ENCODE measurements at regions not wholly inside any gene's neighbourhood (a gene's known extent, or its start where the extent isn't known, plus 50 kb on each side); places are given as distances from the start of the nearest gene placed in this dataset.

DNA sequence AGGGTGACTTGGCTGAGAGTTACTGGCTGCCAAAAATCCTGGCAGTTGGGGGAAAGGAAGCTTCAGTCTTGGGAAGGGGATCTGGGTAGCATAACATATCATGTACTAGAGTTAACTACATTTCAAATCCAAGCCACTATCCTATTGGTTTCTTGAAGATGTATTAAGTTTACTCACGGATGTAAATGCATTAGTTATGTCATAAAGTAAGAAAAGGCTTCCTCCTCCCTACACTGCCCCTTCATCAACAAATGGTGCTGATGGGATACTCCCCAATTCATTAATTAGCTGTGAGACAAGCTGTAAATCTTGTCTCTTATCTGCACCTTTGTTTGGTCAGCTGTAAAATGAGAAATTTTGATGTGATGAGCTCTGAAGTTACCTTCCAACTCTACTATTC lies 150.1 kb upstream of the SOX5 start:
- Histone ChIP-seq H3K9ac (ENCODE audit: low read depth, low read length) (no peak overlapping the region), H3K9me3 (ENCODE audit: control insufficient read depth, insufficient read depth, low read length) (no peaks in the 10 kb centered on the region), H3K4me1 (ENCODE audit: insufficient read depth, low read length) (no peaks in the 10 kb centered on the region), H3K36me3 (ENCODE audit: insufficient read depth, low read length) (no peaks in the 10 kb centered on the region)

DNA sequence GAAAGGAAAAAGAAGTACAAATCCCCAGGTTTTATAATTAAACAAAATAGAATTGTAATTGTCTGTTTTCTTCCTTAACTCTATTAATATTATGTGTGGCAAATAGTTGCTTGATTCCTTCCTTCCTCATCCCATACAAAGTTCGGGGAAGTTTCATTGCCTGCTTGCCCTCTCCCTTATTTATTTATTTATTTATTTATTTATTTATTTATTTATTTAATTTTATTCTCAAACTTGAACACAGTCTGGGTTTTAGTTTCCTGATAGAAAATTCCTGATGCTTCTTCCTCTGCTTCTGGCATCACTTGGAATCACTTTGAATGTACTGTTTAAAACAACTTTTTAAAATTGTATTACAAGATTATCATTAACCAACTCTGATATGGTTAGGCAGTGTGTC lies 145.8 kb upstream of the SOX5 start:
- no peak overlapping the region for H3K9ac ChIP-seq (ENCODE audit: low read depth, low read length)
- no peaks in the 10 kb centered on the region for H3K36me3 ChIP-seq (ENCODE audit: insufficient read depth, low read length)
- peaks cover 5% of the 10 kb centered on the region; the same call in 1 of the 2 replicates for H3K4me1 ChIP-seq (ENCODE audit: insufficient read depth, low read length)
- no peaks in the 10 kb centered on the region for H3K9me3 ChIP-seq (ENCODE audit: control insufficient read depth, insufficient read depth, low read length)

DNA sequence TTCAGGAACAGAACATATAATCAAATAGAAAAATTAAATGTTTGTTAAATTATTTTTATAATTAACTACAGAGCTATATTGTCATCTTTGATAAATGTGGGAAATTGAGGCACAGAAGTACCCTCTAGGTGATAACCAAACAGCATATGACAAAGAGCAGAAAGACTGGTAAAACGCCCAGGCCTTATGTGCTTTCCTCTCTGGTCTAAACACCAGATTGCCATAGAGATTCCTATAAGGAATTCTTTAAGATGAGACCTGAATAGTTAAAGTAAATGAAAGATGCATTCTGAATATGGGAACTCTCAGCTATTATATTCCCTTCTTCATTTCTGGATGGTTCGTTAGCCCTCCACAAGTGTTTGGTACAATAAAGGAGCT lies 140.0 kb upstream of the SOX5 start:
- no peaks in the 10 kb centered on the region for H3K9me3 ChIP-seq (ENCODE audit: control insufficient read depth, insufficient read depth, low read length)
- peaks cover 8% of the 10 kb centered on the region; the same call in 1 of the 2 replicates for H3K4me1 ChIP-seq (ENCODE audit: insufficient read depth, low read length)
- H3K9ac ChIP-seq (ENCODE audit: low read depth, low read length), result no peak overlapping the region
- no peaks in the 10 kb centered on the region for H3K36me3 ChIP-seq (ENCODE audit: insufficient read depth, low read length)

DNA sequence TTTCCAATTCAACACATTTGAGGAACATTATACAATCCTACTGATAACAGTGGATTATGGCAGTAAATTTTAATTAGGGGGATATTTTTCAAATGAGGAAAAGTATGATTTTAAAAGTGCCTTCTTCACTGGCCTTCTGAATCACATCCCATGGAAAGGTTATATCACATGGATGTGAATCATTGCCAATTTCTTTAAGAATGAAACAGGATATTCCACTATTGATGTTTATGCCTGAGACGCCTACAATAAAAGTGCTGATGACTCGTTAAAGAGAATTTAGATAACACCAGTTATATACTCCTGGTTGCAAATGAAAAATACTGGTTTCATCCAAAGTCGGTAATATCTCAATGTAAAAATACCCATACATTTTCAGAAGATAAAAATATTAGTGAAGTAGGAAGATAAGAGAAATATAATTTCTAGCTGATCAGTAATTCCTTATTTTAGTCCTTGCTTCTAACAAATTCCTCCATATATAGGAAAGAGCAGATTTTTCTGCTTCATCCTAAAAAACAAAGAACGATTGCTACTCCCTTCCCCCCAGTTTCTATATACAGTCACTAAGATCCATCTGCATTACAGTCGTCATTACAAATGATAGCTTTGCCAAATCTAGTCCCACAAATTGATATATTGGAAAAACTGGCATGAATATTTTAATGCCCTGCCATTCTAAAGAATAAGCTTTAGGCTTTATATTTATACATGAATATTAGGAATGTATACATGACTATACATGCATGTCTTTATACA lies 139.5 kb upstream of the SOX5 start:
- Histone ChIP-seq H3K9ac (ENCODE audit: low read depth, low read length) (no peak overlapping the region), H3K4me1 (ENCODE audit: insufficient read depth, low read length) (peaks cover 8% of the 10 kb centered on the region; the same call in 1 of the 2 replicates), H3K9me3 (ENCODE audit: control insufficient read depth, insufficient read depth, low read length) (no peaks in the 10 kb centered on the region), H3K36me3 (ENCODE audit: insufficient read depth, low read length) (no peaks in the 10 kb centered on the region)

DNA sequence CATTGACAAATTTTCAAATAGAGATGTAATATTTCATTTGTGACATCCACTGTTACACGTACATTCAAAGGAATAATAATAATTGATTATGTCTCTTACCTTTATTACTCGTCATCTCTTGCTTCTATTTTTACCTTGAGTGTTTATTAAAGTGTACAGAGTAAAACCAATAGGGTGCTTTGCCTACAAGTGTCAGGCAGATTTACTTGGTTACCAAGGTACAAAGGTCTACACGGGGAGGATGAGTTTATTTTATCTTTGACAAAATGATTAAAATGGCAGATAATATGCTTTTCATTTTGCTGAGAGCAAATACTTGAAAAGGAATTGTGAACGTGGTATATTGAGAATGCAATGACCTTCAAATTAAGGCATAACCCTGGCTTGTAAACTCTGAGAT lies 137.8 kb upstream of the SOX5 start:
- H3K9me3 ChIP-seq (ENCODE audit: control insufficient read depth, insufficient read depth, low read length), result no peaks in the 10 kb centered on the region
- H3K4me1 ChIP-seq (ENCODE audit: insufficient read depth, low read length), result peaks cover 8% of the 10 kb centered on the region; the same call in 1 of the 2 replicates
- H3K9ac ChIP-seq (ENCODE audit: low read depth, low read length), result no peak overlapping the region
- H3K36me3 ChIP-seq (ENCODE audit: insufficient read depth, low read length), result no peaks in the 10 kb centered on the region

DNA sequence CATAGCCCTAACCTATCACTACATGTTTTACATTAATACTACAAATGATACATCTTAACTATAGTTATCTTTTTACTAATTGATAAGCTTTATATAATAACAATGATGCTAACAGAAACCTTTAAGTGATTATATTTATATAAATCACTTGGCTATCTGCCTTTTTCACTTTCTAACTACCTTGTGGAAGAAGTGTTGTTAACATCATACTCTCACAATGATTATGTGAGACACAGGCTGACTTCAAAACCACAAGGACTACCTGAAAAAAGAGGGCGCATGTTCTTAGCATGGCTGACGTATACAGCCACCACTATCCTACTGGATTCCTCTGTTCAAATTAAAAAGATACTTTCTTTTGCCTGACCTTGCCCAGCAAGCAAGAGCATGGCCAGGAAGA lies 135.3 kb upstream of the SOX5 start:
- Histone ChIP-seq H3K36me3 (ENCODE audit: insufficient read depth, low read length) (no peaks in the 10 kb centered on the region), H3K4me1 (ENCODE audit: insufficient read depth, low read length) (peaks cover 3% of the 10 kb centered on the region; the same call in 1 of the 2 replicates), H3K9me3 (ENCODE audit: control insufficient read depth, insufficient read depth, low read length) (no peaks in the 10 kb centered on the region), H3K9ac (ENCODE audit: low read depth, low read length) (no peak overlapping the region)

DNA sequence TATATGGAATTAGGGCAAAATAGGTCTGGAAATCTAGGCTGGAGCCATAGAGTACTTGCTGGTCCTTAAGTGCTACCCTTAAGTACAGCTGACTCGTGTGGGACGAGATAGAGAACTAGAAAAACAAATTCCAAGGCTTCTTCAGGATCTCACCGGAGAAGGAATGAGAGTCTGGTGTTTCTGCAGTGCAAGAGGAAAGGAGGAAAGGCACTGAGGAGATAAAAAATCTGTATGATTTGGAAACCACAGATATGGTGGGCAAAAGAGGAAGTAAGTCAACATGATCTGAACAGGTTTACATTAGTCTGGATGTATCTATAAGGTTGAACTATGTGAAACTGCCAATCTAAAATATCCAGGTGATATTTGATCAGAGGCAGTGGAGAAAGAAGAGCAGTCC lies 134.4 kb upstream of the SOX5 start:
- Histone ChIP-seq H3K9me3 (ENCODE audit: control insufficient read depth, insufficient read depth, low read length) (no peaks in the 10 kb centered on the region), H3K4me1 (ENCODE audit: insufficient read depth, low read length) (peaks cover 3% of the 10 kb centered on the region; the same call in 1 of the 2 replicates), H3K9ac (ENCODE audit: low read depth, low read length) (no peak overlapping the region), H3K36me3 (ENCODE audit: insufficient read depth, low read length) (no peaks in the 10 kb centered on the region)

DNA sequence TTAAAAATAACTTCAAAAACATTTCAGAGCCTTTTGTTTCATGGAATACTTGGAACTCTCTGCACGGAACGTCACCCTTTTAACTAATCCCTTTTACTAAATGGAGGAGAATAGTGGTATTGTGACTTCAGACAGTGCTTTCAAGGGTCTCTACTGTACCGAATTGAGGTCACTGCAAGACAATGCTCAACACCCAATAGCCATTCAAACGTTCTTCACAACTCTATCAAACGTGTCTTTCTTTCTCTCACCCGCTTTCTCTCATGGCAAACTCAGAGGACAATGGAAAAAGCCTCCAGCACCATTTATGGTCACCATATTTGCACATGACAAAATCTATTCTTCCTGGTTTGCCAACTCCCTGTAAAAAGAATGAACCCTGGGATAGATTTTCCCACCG lies 132.1 kb upstream of the SOX5 start:
- peaks cover 8% of the 10 kb centered on the region for H3K4me1 ChIP-seq (ENCODE audit: insufficient read depth, low read length)
- no peaks in the 10 kb centered on the region for H3K9me3 ChIP-seq (ENCODE audit: control insufficient read depth, insufficient read depth, low read length)
- H3K36me3 ChIP-seq (ENCODE audit: insufficient read depth, low read length), result no peaks in the 10 kb centered on the region
- H3K9ac ChIP-seq (ENCODE audit: low read depth, low read length), result no peak overlapping the region

DNA sequence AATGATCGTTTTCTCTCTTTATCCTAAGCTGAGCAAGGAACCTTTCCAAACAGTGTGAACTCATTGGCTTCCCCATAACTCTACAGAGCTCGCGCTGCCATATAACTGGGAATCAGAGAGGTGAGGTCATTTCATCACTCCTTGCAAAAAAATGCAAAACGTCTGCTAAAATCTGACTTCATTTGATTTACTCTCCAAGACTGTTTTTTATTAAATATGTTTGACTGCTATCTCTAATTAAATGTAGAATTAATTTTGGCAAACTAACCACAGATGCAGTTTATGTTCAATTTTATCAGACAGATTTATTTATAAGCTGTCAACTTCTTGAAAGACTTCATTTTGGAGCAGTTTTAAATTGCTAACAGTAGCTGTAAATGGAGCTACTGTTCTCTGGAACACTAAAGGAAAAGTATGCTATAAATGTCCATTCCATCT lies 131.6 kb upstream of the SOX5 start:
- no peak overlapping the region for H3K9ac ChIP-seq (ENCODE audit: low read depth, low read length)
- H3K36me3 ChIP-seq (ENCODE audit: insufficient read depth, low read length), result no peaks in the 10 kb centered on the region
- no peaks in the 10 kb centered on the region for H3K9me3 ChIP-seq (ENCODE audit: control insufficient read depth, insufficient read depth, low read length)
- peaks cover 10% of the 10 kb centered on the region for H3K4me1 ChIP-seq (ENCODE audit: insufficient read depth, low read length)

DNA sequence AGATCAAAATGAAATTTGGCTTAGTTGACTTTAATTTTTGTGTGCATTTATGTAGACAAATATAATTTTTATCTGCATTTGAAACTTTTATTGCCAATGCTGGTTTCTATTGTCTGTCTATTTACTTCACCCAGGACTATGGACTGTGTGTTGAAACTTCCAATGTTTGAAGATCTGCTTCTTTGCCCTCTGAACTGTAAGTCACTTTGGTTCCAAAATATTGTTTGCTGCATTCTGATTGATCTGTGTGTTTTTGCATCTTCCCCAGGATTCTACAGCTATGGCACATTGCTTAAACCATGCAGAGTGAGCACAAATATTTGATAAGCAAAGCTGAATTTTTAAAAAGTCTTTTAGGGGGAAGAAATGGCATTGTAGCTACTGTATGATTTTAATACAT lies 131.0 kb upstream of the SOX5 start:
- Histone ChIP-seq H3K36me3 (ENCODE audit: insufficient read depth, low read length) (no peaks in the 10 kb centered on the region), H3K4me1 (ENCODE audit: insufficient read depth, low read length) (peaks cover 15% of the 10 kb centered on the region), H3K9ac (ENCODE audit: low read depth, low read length) (no peak overlapping the region), H3K9me3 (ENCODE audit: control insufficient read depth, insufficient read depth, low read length) (no peaks in the 10 kb centered on the region)

DNA sequence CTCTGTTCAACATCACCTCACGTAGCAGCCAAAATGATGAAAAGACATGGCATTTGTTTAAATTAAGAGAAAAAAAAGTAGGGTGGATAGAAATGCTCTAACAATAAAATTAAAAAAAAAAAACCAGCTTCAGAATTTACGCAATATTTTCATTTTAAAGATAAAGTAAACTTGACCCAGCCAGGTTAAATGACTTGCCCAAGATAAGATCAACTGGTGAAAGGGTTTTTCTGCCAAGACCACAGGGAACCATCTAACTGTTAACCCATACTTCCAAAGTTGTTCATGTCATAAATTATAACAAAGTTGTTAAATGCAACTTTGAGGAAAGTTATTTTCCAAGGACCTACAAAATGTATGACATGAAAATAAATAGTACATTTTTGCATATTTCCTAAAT lies 129.6 kb upstream of the SOX5 start:
- no peaks in the 10 kb centered on the region for H3K9me3 ChIP-seq (ENCODE audit: control insufficient read depth, insufficient read depth, low read length)
- H3K9ac ChIP-seq (ENCODE audit: low read depth, low read length), result no peak overlapping the region
- H3K4me1 ChIP-seq (ENCODE audit: insufficient read depth, low read length), result peaks cover 12% of the 10 kb centered on the region
- no peaks in the 10 kb centered on the region for H3K36me3 ChIP-seq (ENCODE audit: insufficient read depth, low read length)

DNA sequence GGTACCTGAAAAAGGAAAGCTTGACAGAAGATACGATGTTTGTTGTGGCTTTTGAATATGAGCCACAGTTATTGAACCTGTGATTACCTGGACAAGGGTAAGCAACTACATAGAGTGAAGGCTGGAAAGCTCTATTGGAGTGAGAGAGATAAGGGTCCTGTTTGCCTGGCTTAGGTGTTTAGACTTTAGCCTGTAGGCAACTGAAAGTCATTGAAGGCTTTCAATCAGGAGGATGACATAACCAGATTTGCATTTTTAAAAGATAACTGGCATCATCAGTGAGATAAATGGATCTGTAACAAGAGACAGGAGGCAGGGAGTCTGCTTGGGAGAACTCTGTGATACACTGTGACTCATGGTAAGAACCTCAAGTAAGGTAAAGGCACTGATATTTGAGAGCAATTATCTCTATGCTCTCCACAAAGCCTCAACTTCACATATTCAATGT lies 128.9 kb upstream of the SOX5 start:
- no peak overlapping the region for H3K9ac ChIP-seq (ENCODE audit: low read depth, low read length)
- H3K4me1 ChIP-seq (ENCODE audit: insufficient read depth, low read length), result peaks cover 12% of the 10 kb centered on the region
- no peaks in the 10 kb centered on the region for H3K36me3 ChIP-seq (ENCODE audit: insufficient read depth, low read length)
- H3K9me3 ChIP-seq (ENCODE audit: control insufficient read depth, insufficient read depth, low read length), result no peaks in the 10 kb centered on the region

DNA sequence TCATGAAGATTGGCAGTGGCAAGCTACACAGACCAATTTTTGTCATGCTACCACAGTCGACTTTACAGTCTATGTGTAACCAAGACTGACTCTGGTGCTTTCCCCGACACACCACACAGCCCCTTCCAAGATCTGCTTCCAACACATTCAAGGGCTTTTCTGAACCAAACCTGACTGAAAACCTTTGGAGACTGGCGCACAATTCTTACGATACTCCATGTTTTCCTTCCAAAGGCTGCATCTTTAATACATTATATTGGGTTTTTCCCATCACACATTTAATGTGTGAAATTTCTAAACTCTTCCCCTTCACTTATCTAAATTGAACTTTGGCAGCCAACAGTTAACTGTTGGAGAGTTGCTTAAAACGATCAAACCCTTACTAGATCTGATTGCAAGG lies 127.7 kb upstream of the SOX5 start:
- Histone ChIP-seq H3K36me3 (ENCODE audit: insufficient read depth, low read length) (no peaks in the 10 kb centered on the region), H3K4me1 (ENCODE audit: insufficient read depth, low read length) (peaks cover 12% of the 10 kb centered on the region), H3K9me3 (ENCODE audit: control insufficient read depth, insufficient read depth, low read length) (no peaks in the 10 kb centered on the region)

DNA sequence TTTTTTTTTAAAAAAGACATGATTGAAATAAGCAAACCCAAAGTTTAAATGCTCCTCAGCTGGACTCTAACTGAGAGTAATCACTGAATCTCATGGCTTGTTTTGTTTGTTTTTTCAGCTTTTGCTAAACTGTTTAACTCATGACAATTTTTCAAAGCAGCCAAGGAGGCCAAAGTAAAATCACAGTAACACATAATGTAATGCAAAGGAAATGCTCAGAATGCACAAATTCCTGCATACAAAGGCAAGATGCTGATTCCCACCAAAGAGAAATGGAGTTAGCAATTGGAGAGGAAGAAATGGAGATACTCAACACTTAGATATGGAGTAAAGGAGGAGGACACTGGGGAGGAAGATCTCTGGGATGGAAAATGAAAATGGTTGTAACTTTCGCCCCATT lies 126.2 kb upstream of the SOX5 start:
- H3K9ac ChIP-seq (ENCODE audit: low read depth, low read length), result no peak overlapping the region
- no peaks in the 10 kb centered on the region for H3K36me3 ChIP-seq (ENCODE audit: insufficient read depth, low read length)
- H3K4me1 ChIP-seq (ENCODE audit: insufficient read depth, low read length), result peaks cover 12% of the 10 kb centered on the region
- no peaks in the 10 kb centered on the region for H3K9me3 ChIP-seq (ENCODE audit: control insufficient read depth, insufficient read depth, low read length)

More for the DNA sequence above, 127.7 kb upstream of the SOX5 start:
- H3K9ac ChIP-seq (ENCODE audit: low read depth, low read length), result no peak overlapping the region

DNA sequence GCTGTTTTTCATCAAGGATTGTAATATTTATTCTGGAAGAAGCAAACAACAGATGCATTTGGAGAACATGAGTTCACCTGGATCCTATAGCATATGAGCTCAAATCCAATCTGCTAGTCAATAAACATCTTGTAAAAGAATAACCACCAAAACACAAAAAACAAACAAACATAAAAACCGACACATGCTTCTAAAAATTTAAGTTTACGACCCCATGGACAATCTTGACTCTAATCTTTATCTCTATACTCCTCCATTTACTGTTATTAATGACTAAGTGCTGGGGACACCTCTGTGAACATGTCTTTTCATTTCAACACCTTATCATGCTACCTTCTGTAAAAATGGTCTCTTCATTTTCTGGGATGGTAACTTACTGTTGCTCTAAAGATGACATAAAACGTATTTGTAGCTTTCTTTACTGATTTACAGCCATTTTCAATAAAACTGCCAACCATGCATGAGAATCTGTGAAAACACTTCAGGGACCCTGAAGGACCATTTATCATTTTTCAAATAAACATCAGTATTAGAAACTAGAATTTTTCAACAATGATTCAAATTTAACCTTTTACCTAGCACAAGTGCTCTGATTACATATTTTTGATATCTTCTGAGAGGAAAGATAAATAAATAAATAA lies 123.8 kb upstream of the SOX5 start:
- Histone ChIP-seq H3K36me3 (ENCODE audit: insufficient read depth, low read length) (no peaks in the 10 kb centered on the region), H3K9ac (ENCODE audit: low read depth, low read length) (no peak overlapping the region), H3K4me1 (ENCODE audit: insufficient read depth, low read length) (peaks cover 14% of the 10 kb centered on the region), H3K9me3 (ENCODE audit: control insufficient read depth, insufficient read depth, low read length) (no peaks in the 10 kb centered on the region)

Data from ES-I3 (cell line).